DOHH2 (cell line): ENCODE measurements at regions not wholly inside any gene's neighbourhood (a gene's known extent, or its start where the extent isn't known, plus 50 kb on each side); places are given as distances from the start of the nearest gene placed in this dataset.

Experiments
- CTCF ChIP-seq: fragments of 200-600 bp; sonication (generic); IDR thresholded peaks from one replicate; pipeline ENCODE4 v1.5.1; 2014; ENCODE audit warnings: antibody characterized with exemption, mild to moderate bottlenecking, low read depth, low read length; ENCODE audit not compliant: poor library complexity, severe bottlenecking
- EZH2phosphoT487 ChIP-seq: fragments of 200-600 bp; sonication (generic); IDR thresholded peaks from 2 replicates; pipeline ENCODE4 v1.6.1; 2017; ENCODE audit warnings: borderline replicate concordance, mild to moderate bottlenecking, antibody characterized with exemption, low read length, moderate library complexity, mixed read lengths

- TF ChIP-seq CTCF: no peak
- no peak for TF ChIP-seq EZH2phosphoT487
These were observed 380.8 kb upstream of the IMPG1 start for GRCh38 chr6:76453270-76453669.
